ENCODE measurements at regions not wholly inside any gene's neighbourhood (a gene's known extent, or its start where the extent isn't known, plus 50 kb on each side); places are given as distances from the start of the nearest gene placed in this dataset.

DNA sequence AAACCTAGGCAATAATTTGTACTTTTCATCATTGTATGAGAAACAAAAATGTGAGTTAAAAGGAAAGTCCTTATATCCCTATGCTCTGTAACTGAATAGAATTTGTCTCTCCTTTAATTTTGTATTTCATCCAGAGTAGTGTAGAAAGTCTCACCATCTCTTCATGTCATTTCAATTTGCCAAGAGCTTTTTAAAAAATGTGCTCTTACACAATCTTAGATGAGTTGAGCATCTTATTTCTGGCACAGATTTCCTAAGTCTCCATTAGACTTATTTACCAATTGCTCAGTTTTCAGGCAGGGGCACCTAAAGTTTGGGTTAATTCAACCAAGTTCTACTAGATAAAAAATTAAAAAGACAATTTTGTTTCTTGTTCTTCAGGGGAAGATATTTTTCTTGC lies 201.5 kb upstream of the RBMS3 start:
- ChIA-PET POLR2A (no interaction called here), CTCF (no interaction called here)
- Histone ChIP-seq H3K4me3 (ENCODE audit: low read length) (no peak overlapping the region), H3K9me3 (ENCODE audit: control insufficient read depth in 1 of 2, insufficient read depth in 1 of 2, low read length in 2 of 2) (peaks cover 0 to 5% of the 10 kb centered on the region in 2 experiments), H3K36me3 (ENCODE audit: insufficient read depth, low read length) (no peaks in the 10 kb centered on the region), H3K27ac (ENCODE audit: low read depth in 1 of 2, low read length in 2 of 2) (no peak overlapping the region), H3K4me1 (ENCODE audit: insufficient read depth, low read length) (no peaks in the 10 kb centered on the region), H3K27me3 (ENCODE audit: control insufficient read depth in 1 of 2, insufficient read depth in 2 of 2, low read length in 2 of 2) (no peaks in the 10 kb centered on the region)
- no peaks in the 10 kb centered on the region for H3K4me1 Mint-ChIP-seq (ENCODE audit: low read depth)
- intact Hi-C loops (cut with DNase I, micrococcal nuclease) = no loop called here
- H3K27me3 Mint-ChIP-seq = no peaks in the 10 kb centered on the region
- no peaks in the 10 kb centered on the region for H3K9me3 Mint-ChIP-seq
- no peak for TF ChIP-seq CTCF (IDR thresholded peaks at IDR 0.05)
- H3K36me3 Mint-ChIP-seq (ENCODE audit: low read depth) = no peaks in the 10 kb centered on the region
- no peak for ATAC-seq (ENCODE audit: poor library complexity)
- H3K27ac Mint-ChIP-seq = no peak overlapping the region
- no peak overlapping the region for H3K4me3 Mint-ChIP-seq
- no peak for DNase-seq

DNA sequence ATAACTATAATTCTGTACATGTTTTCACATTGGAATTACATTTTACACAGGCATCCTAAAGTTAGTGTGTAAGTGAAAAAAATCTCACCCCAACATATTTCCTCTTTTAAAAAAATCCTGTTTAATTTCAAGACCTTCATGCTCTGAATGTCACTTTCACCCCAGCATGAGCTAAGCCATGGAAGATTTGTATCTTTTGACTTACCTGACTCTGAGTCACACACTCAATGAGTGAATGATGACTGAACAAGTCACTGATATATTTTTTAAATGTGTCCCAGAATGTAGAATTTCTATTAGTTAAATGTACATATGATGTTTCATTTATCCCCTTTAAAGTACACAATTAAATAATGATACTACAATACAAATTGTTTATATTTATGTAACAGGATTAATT lies 199.9 kb upstream of the RBMS3 start:
- DNase-seq (no peak), ATAC-seq (ENCODE audit: poor library complexity) (no peak)
- Histone ChIP-seq H3K36me3 (ENCODE audit: insufficient read depth, low read length) (no peaks in the 10 kb centered on the region), H3K4me1 (ENCODE audit: insufficient read depth, low read length) (no peaks in the 10 kb centered on the region), H3K9me3 (ENCODE audit: control insufficient read depth in 1 of 2, insufficient read depth in 1 of 2, low read length in 2 of 2) (peaks cover 0 to 5% of the 10 kb centered on the region in 2 experiments), H3K27me3 (ENCODE audit: control insufficient read depth in 1 of 2, insufficient read depth in 2 of 2, low read length in 2 of 2) (no peaks in the 10 kb centered on the region), H3K27ac (ENCODE audit: low read depth in 1 of 2, low read length in 2 of 2) (no peak overlapping the region), H3K4me3 (ENCODE audit: low read length) (no peak overlapping the region)
- H3K4me3 Mint-ChIP-seq = no peak overlapping the region
- no peaks in the 10 kb centered on the region for H3K4me1 Mint-ChIP-seq (ENCODE audit: low read depth)
- H3K36me3 Mint-ChIP-seq (ENCODE audit: low read depth) = no peaks in the 10 kb centered on the region
- no peak overlapping the region for H3K27ac Mint-ChIP-seq
- POLR2A ChIA-PET = no interaction called here
- peaks cover 2% of the 10 kb centered on the region for H3K9me3 Mint-ChIP-seq
- TF ChIP-seq CTCF (IDR thresholded peaks at IDR 0.05) = no peak
- CTCF ChIA-PET = no interaction called here
- no peaks in the 10 kb centered on the region for H3K27me3 Mint-ChIP-seq
- intact Hi-C loops (cut with DNase I, micrococcal nuclease) = no loop called here

DNA sequence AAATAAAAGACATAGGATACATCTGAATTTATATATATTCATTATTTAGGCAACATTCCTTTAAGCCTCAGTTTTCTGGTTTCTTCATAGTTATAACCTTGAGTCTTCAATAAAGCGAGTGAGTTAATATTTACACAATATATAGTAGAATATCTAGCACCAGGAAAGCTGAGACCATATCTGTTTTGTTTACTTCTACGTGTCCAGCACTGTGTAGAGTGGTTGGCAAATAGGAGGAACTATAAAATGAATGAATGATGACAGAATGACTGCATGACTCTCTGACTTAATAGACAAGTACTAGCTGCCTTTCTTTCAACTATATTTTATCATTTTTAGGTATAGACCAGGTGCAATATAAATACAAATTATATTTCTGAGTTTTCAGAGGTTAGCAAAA lies 197.8 kb upstream of the RBMS3 start:
- H3K4me3 ChIP-seq (ENCODE audit: low read length) = no peak overlapping the region
- no peak for TF ChIP-seq CTCF (IDR thresholded peaks at IDR 0.05)
- intact Hi-C loops (cut with DNase I, micrococcal nuclease) = no loop called here
- Mint-ChIP-seq H3K36me3 (ENCODE audit: low read depth) (no peaks in the 10 kb centered on the region), H3K27me3 (no peaks in the 10 kb centered on the region), H3K9me3 (peaks cover 2% of the 10 kb centered on the region), H3K4me1 (ENCODE audit: low read depth) (no peaks in the 10 kb centered on the region), H3K4me3 (no peak overlapping the region), H3K27ac (no peak overlapping the region)
- POLR2A ChIA-PET = no interaction called here
- no peak for DNase-seq
- no peaks in the 10 kb centered on the region for H3K36me3 ChIP-seq (ENCODE audit: insufficient read depth, low read length)
- CTCF ChIA-PET = no interaction called here
- H3K4me1 ChIP-seq (ENCODE audit: insufficient read depth, low read length) = no peaks in the 10 kb centered on the region
- no peak overlapping the region for H3K27ac ChIP-seq (ENCODE audit: low read depth in 1 of 2, low read length in 2 of 2)
- H3K27me3 ChIP-seq (ENCODE audit: control insufficient read depth in 1 of 2, insufficient read depth in 2 of 2, low read length in 2 of 2) = no peaks in the 10 kb centered on the region
- no peak for ATAC-seq (ENCODE audit: poor library complexity)
- peaks cover 0 to 5% of the 10 kb centered on the region in 2 experiments for H3K9me3 ChIP-seq (ENCODE audit: control insufficient read depth in 1 of 2, insufficient read depth in 1 of 2, low read length in 2 of 2)
